ENCODE measurements at regions not wholly inside any gene's neighbourhood (a gene's known extent, or its start where the extent isn't known, plus 50 kb on each side); places are given as distances from the start of the nearest gene placed in this dataset.
A peak's percentile ranks its signal among the peaks of the same experiment; 100 is the strongest.

DNA sequence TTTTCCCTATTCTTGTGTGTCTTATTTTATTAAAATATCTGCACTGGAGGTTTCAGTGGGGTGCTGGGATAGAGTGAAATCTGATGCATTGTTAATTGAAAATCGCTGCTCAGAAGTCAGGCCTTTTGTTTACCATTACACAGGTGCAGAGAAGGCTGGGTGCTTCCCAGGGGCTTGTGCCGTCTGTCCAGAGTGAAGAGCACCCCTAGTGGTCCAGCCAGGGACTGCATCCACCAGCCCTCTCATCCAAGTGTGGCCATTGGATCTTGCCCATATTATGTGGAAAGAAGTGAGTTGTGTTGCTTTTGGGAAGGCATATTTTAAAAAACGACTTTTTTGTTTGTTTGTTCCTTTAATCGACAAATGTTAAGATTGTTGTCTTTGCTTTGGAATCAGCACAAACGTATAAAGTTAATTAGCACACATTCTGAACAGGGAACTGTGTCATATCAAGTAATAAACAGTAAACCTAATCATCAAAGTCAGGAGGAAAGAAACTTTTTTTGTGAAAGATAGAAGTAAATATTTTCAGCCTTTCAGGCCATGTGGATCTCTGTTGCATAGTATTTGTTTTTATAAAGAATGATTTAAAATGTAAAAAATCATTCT, 315.6 kb downstream of the MTRR start:
- H3K4me3 ChIP-seq (ENCODE audit: low read depth, low read length): no peak overlapping the region
- no peaks in the 10 kb centered on the region for H3K9me3 ChIP-seq (ENCODE audit: control insufficient read depth, insufficient read depth, low read length)
- no peak for DNase-seq (ENCODE audit: low read depth in 4 of 6, low spot score in 6 of 6)
- no peaks in the 10 kb centered on the region for H3K27me3 ChIP-seq (ENCODE audit: control insufficient read depth, insufficient read depth, low read length)
- no peaks in the 10 kb centered on the region for H3K36me3 ChIP-seq (ENCODE audit: control insufficient read depth, insufficient read depth, low read length)
- no peak overlapping the region for H3K27ac ChIP-seq (ENCODE audit: low read depth, low read length)
- no peaks in the 10 kb centered on the region for H3K4me1 ChIP-seq (ENCODE audit: control insufficient read depth, insufficient read depth, low read length)
- 0% methylated on average over 2 of the region's 5 CpGs for WGBS (ENCODE audit: insufficient coverage)

DNA sequence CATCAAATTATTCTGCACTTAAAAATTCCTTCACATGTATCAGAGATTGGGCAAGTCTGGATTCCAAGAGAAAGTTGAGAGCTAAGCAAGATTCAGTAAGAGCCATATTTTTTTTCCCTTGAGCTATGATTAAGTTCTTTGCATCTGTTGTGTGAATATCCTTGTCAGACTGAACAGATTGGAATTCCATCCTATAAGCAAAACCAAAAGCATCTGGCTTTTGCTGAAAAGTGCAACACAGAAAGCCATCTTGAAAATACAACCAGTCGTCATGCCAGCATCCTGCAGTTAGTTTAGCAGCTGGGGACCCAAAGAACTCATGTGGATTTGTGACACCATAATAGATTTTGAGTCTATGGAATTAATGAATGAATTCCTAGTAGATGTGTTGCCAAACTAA, 316.9 kb downstream of the MTRR start:
- H3K27ac ChIP-seq (ENCODE audit: low read depth, low read length): no peak overlapping the region
- peak in 2 of 6 donors; percentile 39 to 90 for DNase-seq (ENCODE audit: low read depth in 4 of 6, low spot score in 6 of 6)
- 67% methylated on average over 1 of the region's 1 CpG for WGBS (ENCODE audit: insufficient coverage)
- H3K9me3 ChIP-seq (ENCODE audit: control insufficient read depth, insufficient read depth, low read length): no peaks in the 10 kb centered on the region
- H3K36me3 ChIP-seq (ENCODE audit: control insufficient read depth, insufficient read depth, low read length): no peaks in the 10 kb centered on the region
- no peaks in the 10 kb centered on the region for H3K27me3 ChIP-seq (ENCODE audit: control insufficient read depth, insufficient read depth, low read length)
- no peaks in the 10 kb centered on the region for H3K4me1 ChIP-seq (ENCODE audit: control insufficient read depth, insufficient read depth, low read length)
- H3K4me3 ChIP-seq (ENCODE audit: low read depth, low read length): no peak overlapping the region

DNA sequence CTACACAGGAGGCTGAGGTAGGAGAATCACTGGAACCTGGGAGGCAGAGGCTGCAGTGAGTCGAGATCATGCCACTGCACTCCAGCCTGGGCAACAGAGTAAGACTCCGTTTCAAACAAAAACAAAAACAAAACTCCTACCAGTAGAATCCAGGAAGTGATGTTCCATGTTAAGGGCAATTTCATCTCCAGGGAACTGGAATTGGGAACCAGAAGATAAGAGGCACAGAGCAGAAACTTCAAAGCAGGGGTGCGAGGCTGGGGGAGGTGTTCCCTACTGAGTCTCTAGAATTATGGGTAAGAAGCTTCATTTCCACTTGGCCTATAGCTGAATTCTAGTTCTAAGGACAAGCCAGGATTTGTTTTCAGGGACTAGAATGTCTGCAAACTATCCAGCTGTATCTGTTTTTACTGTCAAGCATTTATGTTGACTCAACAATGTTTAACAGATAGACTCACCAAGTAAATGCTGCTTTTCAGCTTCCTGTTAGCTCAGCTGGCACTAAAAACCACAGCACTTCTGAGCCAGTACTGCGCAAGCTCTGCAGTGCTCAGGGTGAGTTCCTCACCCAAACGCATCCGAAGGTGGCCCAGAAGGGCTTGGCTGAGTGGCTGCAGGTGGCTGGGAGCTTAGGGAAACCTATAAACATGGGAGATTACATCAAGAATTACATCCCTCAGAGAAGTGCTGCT, 320.1 kb downstream of the MTRR start:
- 90% methylated on average over 2 of the region's 6 CpGs for WGBS (ENCODE audit: insufficient coverage)
- H3K27me3 ChIP-seq (ENCODE audit: control insufficient read depth, insufficient read depth, low read length): no peaks in the 10 kb centered on the region
- DNase-seq (ENCODE audit: low read depth in 4 of 6, low spot score in 6 of 6): peak in 2 of 6 donors; percentile 3 to 63

DNA sequence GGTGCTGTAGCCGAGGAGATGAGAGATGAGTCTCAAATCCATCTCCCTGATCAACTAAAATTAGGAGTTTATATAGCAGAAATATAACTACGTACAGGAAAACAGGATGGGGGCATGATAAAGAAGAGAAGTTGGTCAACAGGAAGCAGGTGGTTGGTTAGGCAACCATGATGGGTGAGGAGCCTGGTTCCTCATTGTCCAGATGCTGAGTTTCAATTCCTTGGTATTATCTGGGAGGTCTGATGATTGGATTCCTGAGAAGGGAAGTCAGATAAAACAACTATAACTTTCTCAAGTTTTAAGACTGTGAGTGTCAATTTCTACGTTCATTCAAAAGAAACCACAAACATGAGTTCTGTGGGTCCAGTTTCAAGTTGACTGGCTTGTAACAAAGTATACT, 323.9 kb downstream of the MTRR start:
- 100% methylated on average over 1 of the region's 3 CpGs for WGBS (ENCODE audit: insufficient coverage)
- Histone ChIP-seq H3K9me3 (ENCODE audit: control insufficient read depth, insufficient read depth, low read length) (no peaks in the 10 kb centered on the region), H3K27ac (ENCODE audit: low read depth, low read length) (no peak overlapping the region), H3K27me3 (ENCODE audit: control insufficient read depth, insufficient read depth, low read length) (no peaks in the 10 kb centered on the region), H3K4me1 (ENCODE audit: control insufficient read depth, insufficient read depth, low read length) (no peaks in the 10 kb centered on the region), H3K4me3 (ENCODE audit: low read depth, low read length) (no peak overlapping the region), H3K36me3 (ENCODE audit: control insufficient read depth, insufficient read depth, low read length) (no peaks in the 10 kb centered on the region)
- no peak for DNase-seq (ENCODE audit: low read depth in 4 of 6, low spot score in 6 of 6)

More for the DNA sequence above, 320.1 kb downstream of the MTRR start:
- Histone ChIP-seq H3K36me3 (ENCODE audit: control insufficient read depth, insufficient read depth, low read length) (no peaks in the 10 kb centered on the region), H3K4me3 (ENCODE audit: low read depth, low read length) (no peak overlapping the region), H3K27ac (ENCODE audit: low read depth, low read length) (no peak overlapping the region), H3K4me1 (ENCODE audit: control insufficient read depth, insufficient read depth, low read length) (no peaks in the 10 kb centered on the region), H3K9me3 (ENCODE audit: control insufficient read depth, insufficient read depth, low read length) (no peaks in the 10 kb centered on the region)

DNA sequence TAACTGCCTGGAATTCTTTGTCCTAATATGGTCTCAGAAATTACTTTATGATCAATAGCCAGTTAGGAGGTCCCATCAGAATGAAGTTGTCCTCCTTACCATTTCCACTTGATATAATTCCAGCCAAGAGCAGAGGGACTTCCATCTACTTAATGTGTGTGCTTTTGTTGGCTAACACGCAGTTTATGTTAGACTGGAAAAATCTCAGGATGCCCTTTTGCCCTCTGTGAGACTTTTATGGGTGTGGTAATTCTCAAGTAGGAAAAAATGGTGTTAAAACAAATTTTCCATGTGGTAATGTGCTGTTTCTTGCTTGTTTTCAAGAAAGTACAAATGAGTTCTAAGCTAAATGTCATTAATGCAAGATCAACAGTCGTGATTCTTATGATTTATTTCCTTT, 327.1 kb downstream of the MTRR start:
- Histone ChIP-seq H3K36me3 (ENCODE audit: control insufficient read depth, insufficient read depth, low read length) (no peaks in the 10 kb centered on the region), H3K27me3 (ENCODE audit: control insufficient read depth, insufficient read depth, low read length) (no peaks in the 10 kb centered on the region), H3K9me3 (ENCODE audit: control insufficient read depth, insufficient read depth, low read length) (no peaks in the 10 kb centered on the region), H3K4me3 (ENCODE audit: low read depth, low read length) (no peak overlapping the region), H3K4me1 (ENCODE audit: control insufficient read depth, insufficient read depth, low read length) (no peaks in the 10 kb centered on the region), H3K27ac (ENCODE audit: low read depth, low read length) (no peak overlapping the region)
- no peak for DNase-seq (ENCODE audit: low read depth in 4 of 6, low spot score in 6 of 6)
- WGBS (ENCODE audit: insufficient coverage): 14% methylated on average over 1 of the region's 2 CpGs

DNA sequence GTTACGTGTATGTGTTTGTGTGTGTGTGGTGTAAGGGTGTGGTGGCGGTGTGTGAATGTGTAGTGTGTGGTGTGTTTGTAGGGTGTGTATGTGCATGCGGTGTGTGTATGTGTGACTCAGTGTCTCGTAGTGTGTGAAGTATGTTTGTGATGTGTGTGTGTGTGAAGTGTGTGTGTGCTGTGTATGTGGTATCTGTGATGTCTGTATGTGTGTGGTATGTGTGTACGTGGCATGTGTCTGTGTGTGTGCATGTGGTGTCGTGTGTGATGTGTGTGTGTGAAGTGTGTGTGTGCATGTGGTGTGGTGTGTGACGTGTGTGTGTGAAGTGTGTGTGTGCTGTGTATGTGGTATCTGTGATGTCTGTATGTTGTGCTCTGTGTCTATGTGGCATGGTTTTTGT, 339.4 kb downstream of the MTRR start:
- no peak overlapping the region for H3K27ac ChIP-seq (ENCODE audit: low read depth, low read length)

DNA sequence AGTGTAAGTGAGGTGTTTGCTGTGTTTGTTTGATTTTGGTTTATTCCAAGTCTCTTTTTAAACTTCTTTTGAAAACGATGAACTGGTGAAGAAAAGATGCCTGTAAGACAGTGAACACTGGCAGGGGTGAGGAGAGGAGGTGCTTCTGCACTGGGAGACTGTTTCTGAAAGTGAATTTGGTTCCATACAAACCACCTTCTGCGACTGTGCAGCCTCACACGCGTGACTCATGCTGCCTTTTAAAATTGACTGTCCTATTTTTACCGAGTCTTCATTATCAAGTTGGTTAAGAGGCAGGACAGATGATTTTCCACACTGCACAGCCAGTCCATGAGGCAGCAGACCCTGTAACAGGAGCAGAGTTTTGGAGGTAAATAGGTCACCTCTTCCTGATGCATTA, 340.6 kb downstream of the MTRR start:
- H3K4me3 ChIP-seq (ENCODE audit: low read depth, low read length): no peak overlapping the region
- WGBS (ENCODE audit: insufficient coverage): 73% methylated on average over 3 of the region's 5 CpGs
- H3K9me3 ChIP-seq (ENCODE audit: control insufficient read depth, insufficient read depth, low read length): no peaks in the 10 kb centered on the region
- no peak for DNase-seq (ENCODE audit: low read depth in 4 of 6, low spot score in 6 of 6)
- H3K27me3 ChIP-seq (ENCODE audit: control insufficient read depth, insufficient read depth, low read length): no peaks in the 10 kb centered on the region
- H3K4me1 ChIP-seq (ENCODE audit: control insufficient read depth, insufficient read depth, low read length): no peaks in the 10 kb centered on the region
- no peak overlapping the region for H3K27ac ChIP-seq (ENCODE audit: low read depth, low read length)
- no peaks in the 10 kb centered on the region for H3K36me3 ChIP-seq (ENCODE audit: control insufficient read depth, insufficient read depth, low read length)

More for the DNA sequence above, 339.4 kb downstream of the MTRR start:
- Histone ChIP-seq H3K9me3 (ENCODE audit: control insufficient read depth, insufficient read depth, low read length) (no peaks in the 10 kb centered on the region), H3K27me3 (ENCODE audit: control insufficient read depth, insufficient read depth, low read length) (no peaks in the 10 kb centered on the region), H3K36me3 (ENCODE audit: control insufficient read depth, insufficient read depth, low read length) (no peaks in the 10 kb centered on the region), H3K4me1 (ENCODE audit: control insufficient read depth, insufficient read depth, low read length) (no peaks in the 10 kb centered on the region), H3K4me3 (ENCODE audit: low read depth, low read length) (no peak overlapping the region)
- WGBS (ENCODE audit: insufficient coverage): over 99% methylated on average over 7 of the region's 7 CpGs
- no peak for DNase-seq (ENCODE audit: low read depth in 4 of 6, low spot score in 6 of 6)

DNA sequence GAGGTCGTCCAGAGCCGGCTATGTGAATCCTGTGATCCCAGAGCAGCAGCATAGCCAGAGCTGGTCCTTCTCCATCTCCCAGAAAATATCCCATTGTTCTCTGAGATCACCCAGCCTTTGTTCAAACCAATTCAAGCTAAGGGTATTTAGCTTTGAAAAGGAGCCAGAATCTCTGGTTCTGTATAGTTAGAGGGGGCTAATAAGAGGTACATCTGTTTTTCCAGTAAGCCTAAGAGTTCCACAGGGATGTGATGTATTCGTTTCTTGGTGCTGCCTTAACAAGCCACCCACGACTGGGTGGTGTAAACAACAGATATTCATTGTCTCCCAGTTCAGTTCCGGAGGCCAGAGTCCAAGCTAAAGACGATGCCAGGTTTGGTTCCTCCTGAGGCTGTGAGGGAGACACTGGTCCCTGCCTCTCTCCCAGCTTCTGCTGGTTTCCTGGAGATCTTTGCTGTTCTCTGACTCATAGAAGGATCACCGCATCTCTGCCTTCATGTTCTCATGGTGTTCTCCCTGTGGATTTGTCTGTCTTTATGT, 344.8 kb downstream of the MTRR start:
- WGBS (ENCODE audit: insufficient coverage): 36% methylated on average over 5 of the region's 7 CpGs
- H3K36me3 ChIP-seq (ENCODE audit: control insufficient read depth, insufficient read depth, low read length): no peaks in the 10 kb centered on the region
- H3K4me1 ChIP-seq (ENCODE audit: control insufficient read depth, insufficient read depth, low read length): no peaks in the 10 kb centered on the region
- DNase-seq (ENCODE audit: low read depth in 4 of 6, low spot score in 6 of 6): peak in 1 of 6 donors; percentile 13
- H3K4me3 ChIP-seq (ENCODE audit: low read depth, low read length): no peak overlapping the region
- no peaks in the 10 kb centered on the region for H3K9me3 ChIP-seq (ENCODE audit: control insufficient read depth, insufficient read depth, low read length)
- H3K27ac ChIP-seq (ENCODE audit: low read depth, low read length): no peak overlapping the region
- no peaks in the 10 kb centered on the region for H3K27me3 ChIP-seq (ENCODE audit: control insufficient read depth, insufficient read depth, low read length)

DNA sequence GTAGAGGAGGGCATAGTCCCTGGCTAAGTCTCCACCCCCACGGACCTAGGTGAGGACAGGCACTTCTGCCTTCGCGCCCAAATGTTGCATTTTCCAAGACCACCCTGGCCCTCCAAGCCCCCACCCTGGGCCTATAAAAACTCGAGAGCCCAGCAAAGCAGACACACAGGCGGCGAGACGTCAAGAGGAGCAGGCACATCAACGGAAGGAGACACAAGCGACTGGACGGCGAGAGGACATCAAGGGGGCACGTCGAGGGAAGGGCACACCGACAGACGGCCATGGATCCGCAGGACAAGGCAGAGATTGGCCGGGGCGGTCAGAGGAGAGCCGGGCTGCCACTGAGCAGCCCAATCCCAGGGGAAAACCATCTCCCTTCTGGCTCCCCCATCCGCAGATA, 348.0 kb downstream of the MTRR start:
- no peaks in the 10 kb centered on the region for H3K9me3 ChIP-seq (ENCODE audit: control insufficient read depth, insufficient read depth, low read length)
- no peak overlapping the region for H3K27ac ChIP-seq (ENCODE audit: low read depth, low read length)
- H3K4me1 ChIP-seq (ENCODE audit: control insufficient read depth, insufficient read depth, low read length): no peaks in the 10 kb centered on the region
- no peak for DNase-seq (ENCODE audit: low read depth in 4 of 6, low spot score in 6 of 6)
- no peak overlapping the region for H3K4me3 ChIP-seq (ENCODE audit: low read depth, low read length)
- H3K36me3 ChIP-seq (ENCODE audit: control insufficient read depth, insufficient read depth, low read length): no peaks in the 10 kb centered on the region
- 96% methylated on average over 14 of the region's 20 CpGs for WGBS (ENCODE audit: insufficient coverage)
- no peaks in the 10 kb centered on the region for H3K27me3 ChIP-seq (ENCODE audit: control insufficient read depth, insufficient read depth, low read length)

DNA sequence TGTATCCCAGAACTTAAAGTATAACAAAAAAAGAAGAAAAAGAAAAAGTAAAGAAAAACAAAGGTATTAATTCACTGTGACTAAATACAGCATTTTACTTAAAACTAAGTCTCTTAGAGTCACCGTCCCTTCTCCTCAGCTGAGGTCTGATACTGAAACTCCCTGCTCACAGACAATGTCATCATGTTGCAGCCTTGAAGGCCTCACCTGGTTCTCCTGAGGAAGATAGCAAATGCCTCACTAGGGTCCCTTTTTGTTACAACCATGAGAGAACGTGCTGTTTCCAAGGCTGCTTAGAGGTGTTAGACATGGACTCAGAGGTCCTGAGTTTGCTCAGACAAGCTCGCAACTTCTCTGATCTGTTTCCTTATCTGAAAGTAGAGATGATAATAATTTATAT, 357.2 kb downstream of the MTRR start:
- Histone ChIP-seq H3K27ac (ENCODE audit: low read depth, low read length) (no peak overlapping the region), H3K27me3 (ENCODE audit: control insufficient read depth, insufficient read depth, low read length) (no peaks in the 10 kb centered on the region)
- 93% methylated on average over 2 of the region's 3 CpGs for WGBS (ENCODE audit: insufficient coverage)

More for the DNA sequence above, 357.2 kb downstream of the MTRR start:
- no peak for DNase-seq (ENCODE audit: low read depth in 4 of 6, low spot score in 6 of 6)
- Histone ChIP-seq H3K36me3 (ENCODE audit: control insufficient read depth, insufficient read depth, low read length) (no peaks in the 10 kb centered on the region), H3K4me1 (ENCODE audit: control insufficient read depth, insufficient read depth, low read length) (no peaks in the 10 kb centered on the region), H3K4me3 (ENCODE audit: low read depth, low read length) (no peak overlapping the region), H3K9me3 (ENCODE audit: control insufficient read depth, insufficient read depth, low read length) (peaks cover 2% of the 10 kb centered on the region)

Data from spinal cord (tissue), 9 donors.